IMR-90 (cell line): ENCODE measurements at regions not wholly inside any gene's neighbourhood (a gene's known extent, or its start where the extent isn't known, plus 50 kb on each side); places are given as distances from the start of the nearest gene placed in this dataset.

Source experiments
- ATAC-seq: fragments of 200-7000 bp; cut with Tn5 transposase; 2 replicates; pipeline ENCODE4 v1.9.1; 2020; ENCODE audit warnings: low read depth, mild to moderate bottlenecking, moderate library complexity
- BruUV-seq: library from RNA; stranded (reverse); fragments of 400-500 nt; replicated peaks from 2 replicates; lab custom pipeline; 2021; lab: Mats Ljungman, UMichigan
- CTCF ChIA-PET: fragments of 300-600 bp; formaldehyde crosslinking; extraction: SDS; loops from one replicate; lab custom pipeline; 2021; ENCODE audit warnings: antibody characterized with exemption; lab: Yijun Ruan, JAX
- POLR2A ChIA-PET: fragments of 300-600 bp; sonication (Branson Sonifier 250); formaldehyde crosslinking; loops from one replicate; lab custom pipeline; 2022; ENCODE audit warnings: antibody characterized with exemption; ENCODE audit not compliant: unreplicated experiment; lab: Charles Lee
- DNase-seq: peaks from one replicate; pipeline ENCODE4 v3.0.0; 2013
- H2AFZ ChIP-seq: replicated peaks from 2 replicates; pipeline ENCODE3; 2013; ENCODE audit warnings: low read length, mild to moderate bottlenecking; ENCODE audit not compliant: poor library complexity
- H2AK5ac ChIP-seq: 2 replicates; pipeline ENCODE4 v1.6.1; 2013; ENCODE audit warnings: low read depth, low read length, inconsistent platforms
- H2AK9ac ChIP-seq: replicated peaks from 2 replicates; pipeline ENCODE3; 2013; ENCODE audit warnings: mild to moderate bottlenecking, low read depth, low read length, moderate library complexity; ENCODE audit not compliant: poor library complexity
- H2BK120ac ChIP-seq: 2 replicates; pipeline ENCODE4 v1.6.1; 2013; ENCODE audit warnings: low read depth, low read length, inconsistent platforms
- H2BK15ac ChIP-seq: 3 replicates; pipeline ENCODE4 v1.6.1; 2013; ENCODE audit warnings: low read depth, low read length, inconsistent platforms
- H2BK20ac ChIP-seq: 2 replicates; pipeline ENCODE4 v1.6.1; 2013; ENCODE audit warnings: low read depth, mild to moderate bottlenecking, inconsistent platforms, low read length, moderate library complexity
- H2BK5ac ChIP-seq: 2 replicates; pipeline ENCODE4 v1.6.1; 2013; ENCODE audit warnings: mild to moderate bottlenecking, low read depth, low read length, inconsistent platforms; ENCODE audit not compliant: poor library complexity, severe bottlenecking
- H3K14ac ChIP-seq: replicated peaks from 2 replicates; pipeline ENCODE4 v1.6.1; 2013; ENCODE audit warnings: low read depth, low read length, inconsistent platforms
- H3K18ac ChIP-seq: 2 replicates; pipeline ENCODE4 v1.6.1; 2013; ENCODE audit warnings: low read depth, low read length, control low read depth
- H3K23ac ChIP-seq: 2 replicates; pipeline ENCODE4 v1.6.1; 2013; ENCODE audit warnings: low read depth, low read length, inconsistent platforms
- H3K27ac ChIP-seq: 2 replicates; pipeline ENCODE4 v1.5.1; 2013; ENCODE audit warnings: mild to moderate bottlenecking, control low read depth, low read length; ENCODE audit not compliant: insufficient read depth
- H3K27me3 ChIP-seq: 2 replicates; pipeline ENCODE4 v1.6.1; 2013; ENCODE audit warnings: low read length; ENCODE audit not compliant: control insufficient read depth, insufficient read depth
- H3K36me3 ChIP-seq: 2 replicates; pipeline ENCODE4 v1.6.1; 2013; ENCODE audit warnings: low read length, mixed read lengths; ENCODE audit not compliant: control insufficient read depth, insufficient read depth
- H3K4ac ChIP-seq: 2 replicates; pipeline ENCODE4 v1.6.1; 2013; ENCODE audit warnings: low read depth, low read length, inconsistent platforms
- H3K4me1 ChIP-seq: 2 replicates; pipeline ENCODE4 v1.6.1; 2013; ENCODE audit warnings: low read length, mixed read lengths; ENCODE audit not compliant: control insufficient read depth, insufficient read depth
- H3K4me2 ChIP-seq: 2 replicates; pipeline ENCODE4 v1.6.1; 2013; ENCODE audit warnings: low read depth, mild to moderate bottlenecking, control low read depth, low read length, moderate library complexity
- H3K4me3 ChIP-seq: 2 replicates; pipeline ENCODE4 v1.5.1; 2013; ENCODE audit warnings: low read depth, mild to moderate bottlenecking, control low read depth, low read length, moderate library complexity; ENCODE audit not compliant: insufficient read depth
- H3K56ac ChIP-seq: 2 replicates; pipeline ENCODE4 v1.6.1; 2013; ENCODE audit warnings: low read length, inconsistent platforms; ENCODE audit not compliant: insufficient read depth; ENCODE audit errors: extremely low read depth
- H3K79me1 ChIP-seq, 2 experiments: 2 replicates each; pipeline ENCODE4 v1.6.1; 2013; ENCODE audit warnings: low read length in 2 of 2, inconsistent platforms in 1 of 2, low read depth in 1 of 2
- H3K9ac ChIP-seq: 2 replicates; pipeline ENCODE4 v1.6.1; 2013; ENCODE audit warnings: low read depth, low read length, control low read depth
- H3K9me1 ChIP-seq: 2 replicates; pipeline ENCODE4 v1.6.1; 2013; ENCODE audit warnings: low read length, inconsistent platforms; ENCODE audit not compliant: insufficient read depth
- H3K9me3 ChIP-seq: 2 replicates; pipeline ENCODE4 v1.6.1; 2013; ENCODE audit warnings: low read length; ENCODE audit not compliant: control insufficient read depth, insufficient read depth
- H4K20me1 ChIP-seq: 2 replicates; pipeline ENCODE4 v1.6.1; 2013; ENCODE audit warnings: low read length, inconsistent platforms; ENCODE audit not compliant: insufficient read depth
- H4K5ac ChIP-seq: 2 replicates; pipeline ENCODE4 v1.6.1; 2013; ENCODE audit warnings: mild to moderate bottlenecking, low read depth, low read length, control low read depth
- H4K8ac ChIP-seq, 2 experiments: 2 replicates each; pipeline ENCODE4 v1.6.1; 2013; ENCODE audit warnings: low read depth in 2 of 2, low read length in 2 of 2, control low read depth in 1 of 2, inconsistent platforms in 1 of 2
- H4K91ac ChIP-seq: 2 replicates; pipeline ENCODE4 v1.6.1; 2013; ENCODE audit warnings: low read depth, low read length, inconsistent platforms; ENCODE audit not compliant: insufficient read depth
- BHLHE40 ChIP-seq: fragments of 150-350 bp; IDR thresholded peaks from 2 replicates; pipeline ENCODE4 v1.6.1; 2016; ENCODE audit warnings: mild to moderate bottlenecking, low read depth, low read length
- CEBPB ChIP-seq: IDR thresholded peaks from 2 replicates; pipeline ENCODE4 v1.6.1; 2012; ENCODE audit warnings: low read depth, low read length, improper control_type of control experiment
- CHD1 ChIP-seq: IDR thresholded peaks from 2 replicates; pipeline ENCODE4 v1.6.1; 2012; ENCODE audit warnings: low read depth, low read length, improper control_type of control experiment
- CTCF ChIP-seq: conservative IDR thresholded peaks from 2 replicates; pipeline ENCODE4 v1.5.1; 2012; ENCODE audit warnings: mild to moderate bottlenecking, low read depth, low read length, improper control_type of control experiment
- ELK1 ChIP-seq: fragments of 150-350 bp; IDR thresholded peaks from 2 replicates; pipeline ENCODE4 v1.6.1; 2016; ENCODE audit warnings: low read depth, mild to moderate bottlenecking, low read length, moderate library complexity, borderline replicate concordance
- FOS ChIP-seq: fragments of 150-350 bp; IDR thresholded peaks from 2 replicates; pipeline ENCODE4 v1.6.1; 2016; ENCODE audit warnings: low read depth, low read length
- MAFK ChIP-seq: IDR thresholded peaks from 2 replicates; pipeline ENCODE4 v1.6.1; 2012; ENCODE audit warnings: low read depth, low read length, improper control_type of control experiment
- MAZ ChIP-seq: IDR thresholded peaks from 2 replicates; pipeline ENCODE4 v1.6.1; 2012; ENCODE audit warnings: low read depth, mild to moderate bottlenecking, low read length, improper control_type of control experiment, moderate library complexity, borderline replicate concordance
- MXI1 ChIP-seq: IDR thresholded peaks from 2 replicates; pipeline ENCODE4 v1.6.1; 2012; ENCODE audit warnings: low read depth, mild to moderate bottlenecking, low read length, moderate library complexity, borderline replicate concordance
- NFE2L2 ChIP-seq: fragments of 150-350 bp; IDR thresholded peaks from 2 replicates; pipeline ENCODE4 v1.6.1; 2016; ENCODE audit warnings: low read depth, mild to moderate bottlenecking, low read length
- POLR2A ChIP-seq: IDR thresholded peaks from 2 replicates; pipeline ENCODE4 v1.6.1; 2012; ENCODE audit warnings: mild to moderate bottlenecking, low read depth, low read length
- RAD21 ChIP-seq: IDR thresholded peaks from 2 replicates; pipeline ENCODE4 v1.6.1; 2012; ENCODE audit warnings: low read length, improper control_type of control experiment
- RCOR1 ChIP-seq: IDR thresholded peaks from 2 replicates; pipeline ENCODE4 v1.6.1; 2012; ENCODE audit warnings: mild to moderate bottlenecking, low read length, improper control_type of control experiment; ENCODE audit not compliant: insufficient replicate concordance
- RFX5 ChIP-seq: IDR thresholded peaks from 2 replicates; pipeline ENCODE4 v1.8.0; 2012; ENCODE audit warnings: low read depth, mild to moderate bottlenecking, low read length, moderate library complexity
- SMC3 ChIP-seq: fragments of 150-350 bp; IDR thresholded peaks from 2 replicates; pipeline ENCODE4 v1.6.1; 2016; ENCODE audit warnings: low read depth, mild to moderate bottlenecking, antibody characterized with exemption, low read length, moderate library complexity
- USF2 ChIP-seq: fragments of 150-350 bp; IDR thresholded peaks from 2 replicates; pipeline ENCODE4 v1.6.1; 2017; ENCODE audit warnings: mild to moderate bottlenecking, antibody characterized with exemption, low read length, low read depth
- WGBS, 2 experiments: methylation state at CpG; one replicate each; pipeline versions ENCODE4 v1.1.5 to v1.1.7; 2013; ENCODE audit warnings: missing lambda C conversion rate in 2 of 2; ENCODE audit not compliant: insufficient read length in 1 of 2; ENCODE audit errors: extremely low coverage in 2 of 2; 5-methylcytosine and 5-hydroxymethylcytosine counted together
- dilution Hi-C: fragments of 300-500 bp; cut with HindIII; formaldehyde crosslinking; loops from one replicate; pipeline ENCODE4 v1.14.3; 2018; ENCODE audit warnings: low sequenced_read_pairs; ENCODE audit not compliant: unreplicated experiment
- in situ Hi-C: fragments of 300-500 bp; cut with MboI; formaldehyde crosslinking; loops from 3 replicates; pipeline ENCODE4 v1.14.3; 2019; ENCODE audit warnings: low sequenced_read_pairs, inconsistent platforms, mixed read lengths
- intact Hi-C: fragments of 100-400 bp; cut with micrococcal nuclease; formaldehyde crosslinking; loops from 2 replicates; pipeline ENCODE4 v1.10.0; 2022

GRCh38 chr16:18008356-18008755 lies 328.2 kb downstream of the NPIPA8 start:
- intact Hi-C loops (no loop called here), in situ Hi-C loops (no loop called here), dilution Hi-C loops (no loop called here)
- H2BK5ac ChIP-seq, result no peak overlapping the region
- BruUV-seq, result no TSS peak
- ChIA-PET CTCF (no interaction called here), POLR2A (no interaction called here)
- DNase-seq (no peak), ATAC-seq (no peak)
- no peak overlapping the region for H3K4me2 ChIP-seq
- no peak overlapping the region for H3K14ac ChIP-seq
- peaks cover 7% of the 10 kb centered on the region for H3K9me3 ChIP-seq
- no peak overlapping the region for H3K23ac ChIP-seq
- H2AFZ ChIP-seq, result no peak overlapping the region
- no CpG with 5 or more reads among the region's 5 CpGs for WGBS, 2 experiments
- H4K5ac ChIP-seq, result no peak overlapping the region
- no peak overlapping the region for H3K56ac ChIP-seq
- no peaks in the 10 kb centered on the region for H4K20me1 ChIP-seq
- no peaks in the 10 kb centered on the region for H3K36me3 ChIP-seq
- H2BK120ac ChIP-seq, result no peak overlapping the region
- no peak overlapping the region for H3K4ac ChIP-seq
- H3K9me1 ChIP-seq, result no peaks in the 10 kb centered on the region
- no peak overlapping the region for H4K8ac ChIP-seq
- TF ChIP-seq USF2 (no peak), FOS (no peak), NFE2L2 (no peak), SMC3 (no peak), CHD1 (no peak), BHLHE40 (no peak), MAZ (no peak), RFX5 (no peak), RAD21 (no peak), POLR2A (no peak), RCOR1 (no peak), CEBPB (no peak), ELK1 (no peak), MXI1 (no peak), MAFK (no peak), CTCF (no peak)
- H2AK9ac ChIP-seq, result no peak overlapping the region
- no peak overlapping the region for H3K18ac ChIP-seq
- H4K91ac ChIP-seq, result no peak overlapping the region
- H2AK5ac ChIP-seq, result no peak overlapping the region
- H3K79me1 ChIP-seq, result no peaks in the 10 kb centered on the region
- no peak overlapping the region for H2BK15ac ChIP-seq
- H3K4me1 ChIP-seq, result no peaks in the 10 kb centered on the region
- H3K9ac ChIP-seq, result no peak overlapping the region
- H3K4me3 ChIP-seq, result no peak overlapping the region
- no peak overlapping the region for H3K27ac ChIP-seq
- H3K27me3 ChIP-seq, result no peaks in the 10 kb centered on the region
- H2BK20ac ChIP-seq, result no peak overlapping the region
